ENCODE measurements at regions not wholly inside any gene's neighbourhood (a gene's known extent, or its start where the extent isn't known, plus 50 kb on each side); places are given as distances from the start of the nearest gene placed in this dataset.

DNA sequence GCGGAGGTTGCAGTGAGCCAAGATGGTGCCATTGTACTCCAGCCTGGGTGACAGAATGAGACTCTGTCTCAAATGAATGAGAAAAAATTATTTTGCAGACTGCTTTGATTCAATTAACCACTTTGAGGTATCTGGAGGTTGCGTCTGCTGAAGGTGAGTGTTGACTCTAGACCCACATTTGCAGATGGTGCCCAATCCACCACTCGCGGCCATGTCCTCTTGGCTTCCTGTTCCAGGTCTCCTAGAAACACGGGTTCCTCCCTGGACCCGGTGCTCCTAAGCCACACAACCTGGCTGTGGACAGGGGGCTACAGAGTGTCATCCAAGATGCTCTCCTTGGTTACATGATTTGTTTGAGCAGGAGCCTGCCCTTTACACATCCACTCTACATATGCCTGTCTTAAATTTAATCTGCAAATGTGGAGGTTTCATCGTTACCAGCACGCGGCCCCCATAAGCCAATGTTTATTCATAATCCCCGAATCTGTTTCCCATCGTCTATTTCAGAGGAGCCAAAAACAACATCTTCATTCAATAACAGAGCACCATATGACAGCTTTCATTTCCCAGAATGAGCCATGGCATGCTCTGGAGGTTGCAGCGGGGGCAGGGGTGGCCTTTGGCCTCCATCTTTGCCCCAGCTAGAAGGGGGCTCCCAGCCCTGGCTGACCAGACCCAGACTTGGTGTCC, 377.2 kb downstream of the CTTN start:
- no peaks in the 10 kb centered on the region for H3K9me3 ChIP-seq
- TF ChIP-seq POLR2A (IDR thresholded peaks at IDR 0.05) = no peak
- TF ChIP-seq, protein P1, sequence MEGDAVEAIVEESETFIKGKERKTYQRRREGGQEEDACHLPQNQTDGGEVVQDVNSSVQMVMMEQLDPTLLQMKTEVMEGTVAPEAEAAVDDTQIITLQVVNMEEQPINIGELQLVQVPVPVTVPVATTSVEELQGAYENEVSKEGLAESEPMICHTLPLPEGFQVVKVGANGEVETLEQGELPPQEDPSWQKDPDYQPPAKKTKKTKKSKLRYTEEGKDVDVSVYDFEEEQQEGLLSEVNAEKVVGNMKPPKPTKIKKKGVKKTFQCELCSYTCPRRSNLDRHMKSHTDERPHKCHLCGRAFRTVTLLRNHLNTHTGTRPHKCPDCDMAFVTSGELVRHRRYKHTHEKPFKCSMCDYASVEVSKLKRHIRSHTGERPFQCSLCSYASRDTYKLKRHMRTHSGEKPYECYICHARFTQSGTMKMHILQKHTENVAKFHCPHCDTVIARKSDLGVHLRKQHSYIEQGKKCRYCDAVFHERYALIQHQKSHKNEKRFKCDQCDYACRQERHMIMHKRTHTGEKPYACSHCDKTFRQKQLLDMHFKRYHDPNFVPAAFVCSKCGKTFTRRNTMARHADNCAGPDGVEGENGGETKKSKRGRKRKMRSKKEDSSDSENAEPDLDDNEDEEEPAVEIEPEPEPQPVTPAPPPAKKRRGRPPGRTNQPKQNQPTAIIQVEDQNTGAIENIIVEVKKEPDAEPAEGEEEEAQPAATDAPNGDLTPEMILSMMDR (IDR thresholded peaks at IDR 0.05) = no peak
- H3K27me3 ChIP-seq = no peaks in the 10 kb centered on the region
- DNase-seq = no peak
- no peaks in the 10 kb centered on the region for H3K4me1 ChIP-seq
- H3K4me3 ChIP-seq = no peak overlapping the region
- intact Hi-C loops (cut with DNase I; ENCODE audit: low total_unique reads) = no loop called here
- H3K27ac ChIP-seq = no peak overlapping the region
- H3K36me3 ChIP-seq = no peaks in the 10 kb centered on the region

DNA sequence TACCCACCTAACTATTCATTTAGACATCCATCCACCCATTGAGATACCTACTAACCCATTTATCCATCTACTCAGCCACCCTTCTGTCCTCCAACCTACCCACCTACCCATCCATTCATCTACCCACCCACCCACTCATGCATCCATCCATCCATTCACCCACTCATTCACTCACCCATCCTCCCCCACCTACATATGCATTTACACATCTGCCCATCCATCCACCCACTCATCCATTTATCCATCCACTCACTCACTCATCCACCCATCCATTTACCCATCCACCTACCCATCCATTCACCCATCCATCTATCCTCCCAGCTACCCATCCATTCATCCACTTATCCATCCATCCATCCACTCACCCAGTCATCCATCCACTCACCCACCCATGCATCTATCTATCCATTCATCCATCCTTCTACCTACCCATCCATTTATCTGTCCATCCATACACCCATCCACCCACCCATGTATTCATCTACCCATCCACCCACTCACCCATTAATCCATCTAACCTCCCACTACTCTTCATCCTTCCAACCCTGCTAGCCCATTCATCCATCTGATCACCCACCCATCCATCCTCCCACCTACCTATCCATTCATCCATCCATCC, 378.7 kb downstream of the CTTN start:
- Histone ChIP-seq H3K27me3 (no peaks in the 10 kb centered on the region), H3K9me3 (no peaks in the 10 kb centered on the region), H3K4me3 (no peak overlapping the region), H3K27ac (no peak overlapping the region), H3K36me3 (no peaks in the 10 kb centered on the region), H3K4me1 (no peaks in the 10 kb centered on the region)
- intact Hi-C loops (cut with DNase I; ENCODE audit: low total_unique reads) = no loop called here
- no peak for TF ChIP-seq POLR2A (IDR thresholded peaks at IDR 0.05)
- TF ChIP-seq, protein P1 (IDR thresholded peaks at IDR 0.05) = no peak
- no peak for DNase-seq

DNA sequence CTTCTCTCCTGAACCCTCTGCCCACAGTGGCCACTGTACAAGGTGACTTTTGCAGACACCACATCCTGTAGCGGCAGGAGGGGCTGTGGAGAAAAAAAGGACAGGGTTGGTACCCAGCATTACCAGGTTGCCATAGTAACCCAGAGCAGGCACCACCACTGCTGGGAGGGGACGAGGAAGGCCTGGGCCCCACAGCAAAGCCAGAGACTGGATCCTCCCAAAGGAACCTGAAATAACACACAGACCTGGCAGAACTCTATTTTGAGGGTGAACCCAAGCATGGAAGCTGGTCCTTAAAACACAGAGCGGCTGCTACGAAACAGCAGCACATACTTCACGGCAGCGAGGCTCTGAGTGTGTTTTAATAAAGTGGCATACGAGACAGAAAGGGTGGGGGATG, 380.6 kb downstream of the CTTN start:
- DNase-seq = no peak
- intact Hi-C loops (cut with DNase I; ENCODE audit: low total_unique reads) = no loop called here
- Histone ChIP-seq H3K4me3 (no peak overlapping the region), H3K27me3 (no peaks in the 10 kb centered on the region), H3K4me1 (no peaks in the 10 kb centered on the region), H3K27ac (no peak overlapping the region), H3K9me3 (no peaks in the 10 kb centered on the region), H3K36me3 (no peaks in the 10 kb centered on the region)
- TF ChIP-seq, protein P1 (IDR thresholded peaks at IDR 0.05) = no peak
- TF ChIP-seq POLR2A (IDR thresholded peaks at IDR 0.05) = no peak

DNA sequence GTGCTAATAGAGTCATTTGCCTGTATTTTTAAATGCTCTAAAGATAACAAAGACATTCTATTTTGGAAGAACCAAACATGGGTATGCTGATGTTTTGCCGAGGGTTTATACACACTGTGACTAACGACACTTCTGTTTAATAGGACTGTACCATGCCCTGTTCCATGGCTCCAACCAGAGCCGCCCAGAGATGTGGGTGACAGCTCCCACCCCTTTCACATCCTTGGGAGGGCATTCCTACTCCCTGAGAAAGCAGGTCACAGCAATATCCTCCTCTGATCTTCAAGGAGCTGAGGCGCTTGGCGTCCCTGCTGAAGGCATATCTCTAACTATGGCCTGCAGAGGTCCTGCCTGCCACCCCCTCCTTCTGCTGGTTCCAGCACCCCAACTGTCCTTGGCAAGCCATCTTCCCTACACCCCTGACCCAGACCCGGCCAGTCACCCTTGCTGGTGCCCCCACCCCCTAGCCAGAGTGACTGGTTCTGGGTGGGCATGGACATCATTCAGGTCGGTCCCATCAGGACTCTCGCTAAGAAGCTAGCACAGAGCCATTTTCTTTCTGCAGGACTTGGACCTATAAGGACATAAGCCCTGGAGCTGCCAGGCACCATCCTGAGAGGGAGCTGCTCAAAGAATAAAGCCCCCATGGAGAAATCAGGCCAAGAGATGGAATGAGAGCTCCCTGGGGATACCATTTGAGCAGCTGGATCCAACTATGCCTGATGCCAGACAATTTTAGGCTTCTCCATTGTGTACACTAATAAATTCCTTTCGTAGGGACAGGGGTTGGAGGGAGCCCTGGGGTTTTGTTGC, 381.3 kb downstream of the CTTN start:
- no peak overlapping the region for H3K27ac ChIP-seq
- no peaks in the 10 kb centered on the region for H3K36me3 ChIP-seq
- TF ChIP-seq POLR2A (IDR thresholded peaks at IDR 0.05) = no peak
- TF ChIP-seq, protein P1 (IDR thresholded peaks at IDR 0.05) = no peak
- H3K4me1 ChIP-seq = no peaks in the 10 kb centered on the region
- H3K9me3 ChIP-seq = no peaks in the 10 kb centered on the region
- no peak for DNase-seq
- H3K27me3 ChIP-seq = no peaks in the 10 kb centered on the region
- no peak overlapping the region for H3K4me3 ChIP-seq
- intact Hi-C loops (cut with DNase I; ENCODE audit: low total_unique reads) = no loop called here

DNA sequence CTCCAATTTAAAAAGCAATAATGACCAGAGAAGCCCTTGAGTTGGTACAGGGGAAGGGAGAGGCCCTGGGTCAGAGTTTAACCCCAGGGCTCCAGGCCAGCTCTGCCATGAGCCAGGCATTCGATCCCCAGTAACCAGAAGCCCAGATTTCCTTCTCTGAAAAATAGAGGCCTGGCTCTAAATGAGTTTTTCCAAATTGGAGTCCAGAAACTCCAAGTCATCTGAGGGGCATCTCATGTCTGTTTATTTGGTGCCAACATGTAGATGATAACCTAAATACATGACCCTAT, 381.9 kb downstream of the CTTN start:
- Histone ChIP-seq H3K36me3 (no peaks in the 10 kb centered on the region), H3K4me3 (no peak overlapping the region), H3K27me3 (no peaks in the 10 kb centered on the region), H3K4me1 (no peaks in the 10 kb centered on the region), H3K27ac (no peak overlapping the region), H3K9me3 (no peaks in the 10 kb centered on the region)
- TF ChIP-seq, protein P1 (IDR thresholded peaks at IDR 0.05) = no peak
- no peak for TF ChIP-seq POLR2A (IDR thresholded peaks at IDR 0.05)
- intact Hi-C loops (cut with DNase I; ENCODE audit: low total_unique reads) = no loop called here
- no peak for DNase-seq
